GM23338 (cell line): ENCODE measurements at regions not wholly inside any gene's neighbourhood (a gene's known extent, or its start where the extent isn't known, plus 50 kb on each side); places are given as distances from the start of the nearest gene placed in this dataset.

Experiments used
- ATAC-seq: fragments of 200-7000 bp; cut with Tn5 transposase; 3 replicates; pipeline ENCODE4 v1.9.1; 2020
- DNase-seq: peaks from one replicate; pipeline ENCODE4 v3.0.0-alpha.2; 2015; ENCODE audit warnings: low spot score
- H2AFZ ChIP-seq: fragments of 200-600 bp; sonication (generic); 2 replicates; pipeline ENCODE4 v1.8.0; 2016; ENCODE audit warnings: antibody characterized with exemption, mild to moderate bottlenecking, moderate library complexity
- H3F3A ChIP-seq: fragments of 200-600 bp; sonication (generic); replicated peaks from 2 replicates; pipeline ENCODE4 v1.8.0; 2017; ENCODE audit warnings: antibody characterized with exemption, mixed run types, low read depth
- H3K27ac ChIP-seq: fragments of 200-600 bp; sonication (generic); 2 replicates; pipeline ENCODE4 v1.6.1; 2016; ENCODE audit warnings: low read depth
- H3K27me3 ChIP-seq: fragments of 200-600 bp; sonication (generic); 2 replicates; pipeline ENCODE4 v1.8.0; 2016; ENCODE audit warnings: mild to moderate bottlenecking, mixed run types, moderate library complexity; ENCODE audit not compliant: insufficient read depth
- H3K36me3 ChIP-seq: fragments of 200-600 bp; sonication (generic); 2 replicates; pipeline ENCODE4 v1.8.0; 2016; ENCODE audit warnings: mild to moderate bottlenecking; ENCODE audit not compliant: insufficient read depth
- H3K4me1 ChIP-seq: fragments of 200-600 bp; sonication (generic); 2 replicates; pipeline ENCODE4 v1.8.0; 2016; ENCODE audit warnings: mild to moderate bottlenecking, moderate library complexity; ENCODE audit not compliant: insufficient read depth
- H3K4me2 ChIP-seq: fragments of 200-600 bp; sonication (generic); 2 replicates; pipeline ENCODE4 v1.7.1; 2017; ENCODE audit warnings: mixed run types
- H3K4me3 ChIP-seq: fragments of 200-600 bp; sonication (generic); 2 replicates; pipeline ENCODE4 v1.6.1; 2016; ENCODE audit warnings: mixed run types
- H3K79me2 ChIP-seq: fragments of 200-600 bp; sonication (generic); replicated peaks from 2 replicates; pipeline ENCODE4 v1.8.0; 2017; ENCODE audit warnings: mild to moderate bottlenecking; ENCODE audit not compliant: insufficient read depth
- H3K9me2 ChIP-seq: fragments of 200-600 bp; sonication (generic); 2 replicates; pipeline ENCODE4 v1.8.0; 2017; ENCODE audit not compliant: insufficient read depth
- H4K20me1 ChIP-seq: fragments of 200-600 bp; sonication (generic); replicated peaks from 2 replicates; pipeline ENCODE4 v1.8.0; 2017; ENCODE audit warnings: mild to moderate bottlenecking; ENCODE audit not compliant: insufficient read depth
- H3K27ac Mint-ChIP-seq: 2 replicates; pipeline ENCODE4 v1.8.0; 2020; ENCODE audit warnings: inconsistent platforms, mild to moderate bottlenecking, moderate library complexity, mixed read lengths
- H3K27me3 Mint-ChIP-seq: 3 replicates; pipeline ENCODE4 v1.8.0; 2022; ENCODE audit warnings: low read depth, mild to moderate bottlenecking, moderate library complexity, mixed read lengths, inconsistent platforms; ENCODE audit not compliant: insufficient read depth, poor library complexity
- H3K36me3 Mint-ChIP-seq: 3 replicates; pipeline ENCODE4 v1.8.0; 2021; ENCODE audit warnings: low read depth, mild to moderate bottlenecking, inconsistent platforms, moderate library complexity, mixed read lengths
- H3K4me1 Mint-ChIP-seq: 3 replicates; pipeline ENCODE4 v1.8.0; 2020; ENCODE audit warnings: mild to moderate bottlenecking, inconsistent platforms, mixed read lengths
- H3K4me3 Mint-ChIP-seq: 3 replicates; pipeline ENCODE4 v1.8.0; 2021; ENCODE audit warnings: moderate library complexity, mild to moderate bottlenecking, inconsistent platforms, mixed read lengths
- H3K9me3 Mint-ChIP-seq: 3 replicates; pipeline ENCODE4 v1.8.0; 2020; ENCODE audit warnings: moderate library complexity, mild to moderate bottlenecking, inconsistent platforms, mixed read lengths
- CREB1 ChIP-seq: fragments of 250-450 bp; sonication (Bioruptor Pico); IDR thresholded peaks from 2 replicates; pipeline ENCODE4 v1.5.0; 2020; ENCODE audit warnings: low read depth, mild to moderate bottlenecking, moderate library complexity
- ETS1 ChIP-seq: IDR thresholded peaks from 2 replicates; pipeline ENCODE4 v1.6.1; 2016; ENCODE audit warnings: antibody characterized with exemption
- EZH2phosphoT487 ChIP-seq: fragments of 200-600 bp; sonication (generic); IDR thresholded peaks from one replicate; pipeline ENCODE4 v1.8.1; 2018; ENCODE audit warnings: antibody characterized with exemption; ENCODE audit not compliant: unreplicated experiment
- JUNB ChIP-seq: IDR thresholded peaks from one replicate; pipeline ENCODE4 v1.6.1; 2016; ENCODE audit warnings: antibody characterized with exemption; ENCODE audit not compliant: unreplicated experiment
- NANOG ChIP-seq: IDR thresholded peaks from 2 replicates; pipeline ENCODE4 v1.6.1; 2016; ENCODE audit warnings: antibody characterized with exemption, borderline replicate concordance
- POLR2AphosphoS5 ChIP-seq: IDR thresholded peaks from 2 replicates; pipeline ENCODE4 v1.6.1; 2016; ENCODE audit warnings: antibody characterized with exemption, low read depth
- STAT1 ChIP-seq: IDR thresholded peaks from one replicate; pipeline ENCODE4 v1.6.1; 2016; ENCODE audit warnings: antibody characterized with exemption; ENCODE audit not compliant: unreplicated experiment
- ZNF114 ChIP-seq: fragments of 250-450 bp; sonication (Bioruptor Pico); IDR thresholded peaks from 2 replicates; pipeline ENCODE4 v1.5.0; 2020; ENCODE audit warnings: mild to moderate bottlenecking, moderate library complexity
- ZNF331 ChIP-seq: fragments of 250-450 bp; sonication (Bioruptor Pico); IDR thresholded peaks from 2 replicates; pipeline ENCODE4 v1.5.0; 2020; ENCODE audit warnings: low read depth, mild to moderate bottlenecking, moderate library complexity
- ZNF462 ChIP-seq: fragments of 250-450 bp; sonication (Bioruptor Pico); IDR thresholded peaks from 2 replicates; pipeline ENCODE4 v1.5.0; 2020; ENCODE audit warnings: mild to moderate bottlenecking, moderate library complexity
- TF ChIP-seq, protein P1 (sequence below), 2 experiments: fragments of 200-600 bp in 1 of 2; sonication (generic) in 1 of 2; conservative IDR thresholded peaks; 2 replicates each; pipeline versions ENCODE4 v1.5.1 to v1.6.1; 2016 to 2017; ENCODE audit warnings: antibody characterized with exemption in 2 of 2, low read depth in 2 of 2, mild to moderate bottlenecking in 2 of 2, moderate library complexity in 1 of 2

- Mint-ChIP-seq H3K36me3 (no peaks in the 10 kb centered on the region), H3K27me3 (peaks cover 96% of the 10 kb centered on the region), H3K9me3 (no peaks in the 10 kb centered on the region; the same call in 2 of the 3 replicates), H3K4me3 (no peak overlapping the region), H3K4me1 (no peaks in the 10 kb centered on the region), H3K27ac (no peak overlapping the region)
- H3K4me2 ChIP-seq = no peak overlapping the region
- H3K4me3 ChIP-seq = no peak overlapping the region
- H3K36me3 ChIP-seq = no peaks in the 10 kb centered on the region; the same call in 1 of the 2 replicates
- no peaks in the 10 kb centered on the region for H3K4me1 ChIP-seq
- TF ChIP-seq POLR2AphosphoS5 (no peak), EZH2phosphoT487 (no peak), JUNB (no peak), NANOG (no peak), STAT1 (no peak), ETS1 (no peak), ZNF462 (CRISPR knock-in tag) (no peak), ZNF114 (no peak), CREB1 (CRISPR knock-in tag) (no peak), ZNF331 (CRISPR knock-in tag) (no peak)
- TF ChIP-seq, protein P1, sequence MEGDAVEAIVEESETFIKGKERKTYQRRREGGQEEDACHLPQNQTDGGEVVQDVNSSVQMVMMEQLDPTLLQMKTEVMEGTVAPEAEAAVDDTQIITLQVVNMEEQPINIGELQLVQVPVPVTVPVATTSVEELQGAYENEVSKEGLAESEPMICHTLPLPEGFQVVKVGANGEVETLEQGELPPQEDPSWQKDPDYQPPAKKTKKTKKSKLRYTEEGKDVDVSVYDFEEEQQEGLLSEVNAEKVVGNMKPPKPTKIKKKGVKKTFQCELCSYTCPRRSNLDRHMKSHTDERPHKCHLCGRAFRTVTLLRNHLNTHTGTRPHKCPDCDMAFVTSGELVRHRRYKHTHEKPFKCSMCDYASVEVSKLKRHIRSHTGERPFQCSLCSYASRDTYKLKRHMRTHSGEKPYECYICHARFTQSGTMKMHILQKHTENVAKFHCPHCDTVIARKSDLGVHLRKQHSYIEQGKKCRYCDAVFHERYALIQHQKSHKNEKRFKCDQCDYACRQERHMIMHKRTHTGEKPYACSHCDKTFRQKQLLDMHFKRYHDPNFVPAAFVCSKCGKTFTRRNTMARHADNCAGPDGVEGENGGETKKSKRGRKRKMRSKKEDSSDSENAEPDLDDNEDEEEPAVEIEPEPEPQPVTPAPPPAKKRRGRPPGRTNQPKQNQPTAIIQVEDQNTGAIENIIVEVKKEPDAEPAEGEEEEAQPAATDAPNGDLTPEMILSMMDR (conservative IDR thresholded peaks at IDR 0.05; ENCODE audit: low read depth in 2 of 2) = no peak
- H3K27ac ChIP-seq = no peak overlapping the region
- DNase-seq (no peak), ATAC-seq (no peak)
- H3K79me2 ChIP-seq = no peaks in the 10 kb centered on the region
- H3F3A ChIP-seq = no peaks in the 10 kb centered on the region
- no peaks in the 10 kb centered on the region for H3K9me2 ChIP-seq
- no peak overlapping the region for H2AFZ ChIP-seq
- peaks cover 1% of the 10 kb centered on the region for H4K20me1 ChIP-seq
- H3K27me3 ChIP-seq = peaks cover 100% of the 10 kb centered on the region
Observed at GRCh38 chr22:22375576-22376351, 131.2 kb downstream of the VPREB1 start.
